ENCODE measurements at regions not wholly inside any gene's neighbourhood (a gene's known extent, or its start where the extent isn't known, plus 50 kb on each side); places are given as distances from the start of the nearest gene placed in this dataset.

DNA sequence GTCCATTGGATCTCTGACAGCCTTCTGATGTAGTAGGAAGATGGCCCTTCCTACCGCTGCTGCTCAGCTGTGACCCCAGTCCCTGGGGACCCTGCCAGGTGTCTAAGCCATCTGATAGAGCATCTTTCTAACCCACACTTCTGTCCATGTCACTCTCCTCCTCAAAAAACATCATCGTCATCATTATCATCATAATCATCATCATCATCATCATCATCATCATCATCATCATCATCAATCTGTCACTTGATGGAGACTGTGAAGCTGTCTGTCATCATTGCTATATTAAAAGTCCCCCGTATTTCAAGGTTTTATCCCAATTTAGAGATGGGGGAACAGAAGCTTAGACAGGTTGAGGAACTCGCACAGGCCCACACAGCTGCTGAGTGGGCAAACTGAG lies 75.1 kb upstream of the SLC6A11 start:
- DNase-seq (ENCODE audit: low read depth) = no peak

DNA sequence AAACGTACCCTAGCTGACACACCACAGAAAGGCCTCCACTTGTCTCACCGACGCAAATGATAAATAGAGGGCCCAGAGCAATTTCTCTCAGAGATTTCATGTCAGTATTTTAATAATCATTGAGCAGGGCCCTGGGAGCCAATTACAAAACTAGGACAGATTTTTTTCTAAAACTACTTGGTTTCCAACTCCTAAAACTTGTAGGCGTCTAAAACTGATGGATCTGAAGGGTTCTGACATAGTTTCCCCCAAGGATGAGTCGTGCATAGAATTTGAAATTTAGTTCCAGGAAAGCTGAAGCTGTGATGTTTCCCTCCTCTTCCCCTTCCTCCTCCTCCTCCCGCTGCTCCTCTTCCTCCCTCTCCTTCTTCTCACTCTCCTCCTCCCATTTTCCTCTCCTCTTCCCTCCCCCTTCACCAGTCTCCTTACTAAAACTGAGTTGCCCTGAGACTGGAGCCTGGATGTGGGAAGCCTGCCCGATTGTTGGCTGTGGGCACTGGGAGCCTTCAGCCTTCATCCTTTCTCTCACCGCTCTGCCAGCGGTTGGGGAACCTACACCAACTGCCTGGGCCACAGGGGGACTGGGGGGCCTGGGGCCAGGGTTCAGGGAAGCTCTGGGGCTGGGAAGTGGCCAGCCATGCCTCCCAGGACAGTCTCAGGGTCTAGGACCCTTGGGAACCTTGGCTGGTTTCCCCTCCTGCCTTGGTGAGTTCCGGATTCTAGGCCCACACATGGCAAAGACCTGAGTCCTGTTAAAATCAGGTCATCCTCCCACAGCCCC lies 73.9 kb upstream of the SLC6A11 start:
- DNase-seq (ENCODE audit: low read depth) = no peak

DNA sequence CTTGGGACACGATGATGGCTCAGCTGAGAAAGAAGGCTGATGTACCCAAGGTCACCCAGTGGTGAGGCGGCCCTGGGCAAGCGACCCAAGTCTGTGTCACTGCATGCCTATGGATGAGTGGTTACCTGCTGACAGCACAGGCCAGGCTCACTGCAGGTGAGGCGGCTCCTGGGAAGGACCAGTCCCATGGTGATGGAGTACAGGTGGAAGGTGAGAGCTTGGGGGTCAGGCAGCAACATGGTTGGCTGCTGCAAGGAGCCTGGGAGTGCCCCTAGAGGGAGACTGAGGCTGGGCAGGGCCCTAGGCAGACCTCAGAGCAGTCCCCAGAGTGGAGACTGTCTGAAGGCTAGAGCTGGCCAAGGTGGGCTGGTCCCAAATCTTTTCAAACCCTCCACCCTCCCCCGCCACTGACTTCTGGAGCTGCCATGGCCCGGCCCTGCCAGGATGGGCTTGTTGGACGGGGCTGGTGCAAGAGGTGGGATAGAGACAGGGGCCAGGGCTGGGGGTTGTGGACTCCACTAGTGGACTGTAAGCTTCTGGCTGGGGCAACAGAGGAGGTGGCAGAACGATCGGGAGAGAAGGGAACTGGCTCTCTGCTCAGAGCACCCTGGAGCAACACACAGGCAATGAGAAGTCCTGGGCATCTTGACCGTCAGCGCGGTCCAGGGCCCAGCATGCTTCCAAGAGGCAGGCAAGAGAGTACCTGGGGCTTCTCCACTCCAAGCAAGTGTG lies 72.5 kb upstream of the SLC6A11 start:
- DNase-seq (ENCODE audit: low read depth) = no peak

DNA sequence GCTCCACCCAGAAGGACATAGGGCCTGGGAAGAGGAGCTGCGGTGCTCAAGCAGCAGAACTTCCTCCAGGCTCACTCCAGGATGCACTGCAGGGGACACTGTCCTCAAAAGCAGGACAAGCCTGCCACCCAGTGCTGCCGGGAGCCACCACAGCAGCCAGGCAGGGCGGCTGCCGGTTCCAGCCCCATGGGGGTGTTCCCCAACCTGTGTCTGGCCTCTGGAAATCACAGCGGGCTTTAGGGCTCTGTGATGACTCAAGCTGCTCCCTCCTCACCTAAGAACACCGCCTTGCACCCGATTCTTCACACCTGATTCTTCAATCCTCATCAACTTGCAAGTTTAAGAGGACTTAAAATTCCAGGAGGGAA lies 71.9 kb upstream of the SLC6A11 start:
- DNase-seq (ENCODE audit: low read depth) = no peak

DNA sequence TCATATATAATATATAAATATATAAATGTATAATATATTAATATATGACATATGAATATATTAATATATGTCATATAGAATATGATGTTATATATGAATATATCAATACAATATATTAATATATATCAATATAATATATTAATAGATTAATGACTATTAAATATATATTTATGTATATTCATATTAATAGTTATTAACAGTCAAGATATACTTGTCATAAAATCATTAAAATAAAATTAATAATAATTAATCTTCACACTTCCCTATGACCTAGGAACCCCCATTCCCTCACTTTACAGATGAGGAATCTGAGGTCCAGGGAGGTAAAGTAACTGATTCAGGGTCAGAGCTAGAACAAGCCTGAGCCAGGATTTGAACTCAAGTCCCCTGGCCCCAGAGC lies 70.6 kb upstream of the SLC6A11 start:
- no peak for DNase-seq (ENCODE audit: low read depth)

DNA sequence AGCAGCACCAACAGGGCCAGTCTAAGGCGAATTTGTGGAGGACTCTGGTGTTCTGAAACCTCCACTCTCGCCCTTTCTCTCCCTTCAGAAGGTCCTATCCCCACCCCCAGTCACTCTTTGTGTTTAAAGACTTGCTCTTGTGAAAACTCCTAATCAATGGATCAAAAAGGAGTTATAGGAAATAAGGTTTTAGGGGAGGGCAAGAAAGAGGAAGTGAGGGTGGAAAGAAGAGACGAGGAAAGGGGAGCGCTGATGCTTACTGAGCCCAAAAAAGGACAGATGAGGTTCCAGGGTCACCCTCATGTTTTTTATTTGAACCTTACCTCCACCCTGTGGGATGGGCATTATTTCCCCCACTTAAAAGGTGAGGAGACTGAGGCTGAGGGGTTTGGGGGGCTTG lies 70.0 kb upstream of the SLC6A11 start:
- DNase-seq (ENCODE audit: low read depth) = no peak

DNA sequence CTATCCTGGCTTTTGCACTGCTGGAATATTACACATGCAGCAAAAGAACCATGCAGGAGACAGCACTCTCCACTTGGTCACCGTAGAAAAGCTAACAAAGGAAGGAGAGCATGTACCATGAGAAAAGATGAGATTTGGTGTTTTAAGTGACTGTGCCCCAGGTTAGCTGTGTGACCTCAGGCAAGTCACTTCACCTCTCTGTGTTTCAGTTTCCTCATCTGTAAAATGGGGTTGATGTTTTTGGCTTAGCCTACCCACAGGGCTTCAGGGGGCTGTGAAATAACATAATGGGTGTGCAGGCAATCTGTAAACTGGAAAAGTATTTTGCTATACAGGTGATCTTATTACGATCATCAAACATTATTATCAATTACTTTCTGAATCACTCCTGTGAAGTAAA lies 69.3 kb upstream of the SLC6A11 start:
- no peak for DNase-seq (ENCODE audit: low read depth)

DNA sequence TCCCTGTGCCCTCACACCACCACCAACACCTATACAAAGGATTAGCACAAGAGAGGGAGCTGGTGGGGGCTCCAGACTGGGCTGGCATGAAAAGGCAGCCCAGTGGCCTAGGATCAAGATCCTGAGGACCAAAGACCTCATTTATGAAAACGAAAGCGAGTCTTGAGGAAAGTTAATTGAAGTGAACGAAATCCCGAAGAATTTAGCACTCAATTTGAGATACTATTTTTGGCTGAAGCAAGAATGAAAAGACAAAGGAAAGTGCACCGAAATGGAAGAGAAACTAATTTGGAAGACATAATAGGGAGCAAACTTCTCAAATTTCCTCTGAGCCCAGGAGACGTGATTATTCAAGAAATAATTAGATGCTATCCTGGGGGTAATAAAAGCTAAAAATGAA lies 68.7 kb upstream of the SLC6A11 start:
- no peak for DNase-seq (ENCODE audit: low read depth)

DNA sequence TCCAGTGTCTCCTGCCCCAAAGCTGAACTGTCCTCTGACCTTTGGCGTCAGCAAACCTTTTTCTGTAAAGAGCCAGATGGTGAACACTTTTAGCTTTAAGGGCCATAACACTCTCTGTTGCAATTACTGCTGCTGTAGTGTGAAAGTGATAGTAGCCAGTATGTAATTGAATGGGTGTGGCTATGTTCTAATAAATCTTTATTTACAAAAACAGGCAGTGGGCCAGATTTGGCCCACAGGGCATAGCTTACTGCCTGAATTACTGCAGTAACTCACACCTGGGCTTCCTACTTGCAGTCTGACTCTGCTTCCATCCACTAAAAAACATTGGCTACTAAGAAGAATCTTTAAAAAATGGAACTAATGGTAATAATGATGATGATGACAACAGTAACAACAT lies 68.0 kb upstream of the SLC6A11 start:
- DNase-seq (ENCODE audit: low read depth) = no peak

DNA sequence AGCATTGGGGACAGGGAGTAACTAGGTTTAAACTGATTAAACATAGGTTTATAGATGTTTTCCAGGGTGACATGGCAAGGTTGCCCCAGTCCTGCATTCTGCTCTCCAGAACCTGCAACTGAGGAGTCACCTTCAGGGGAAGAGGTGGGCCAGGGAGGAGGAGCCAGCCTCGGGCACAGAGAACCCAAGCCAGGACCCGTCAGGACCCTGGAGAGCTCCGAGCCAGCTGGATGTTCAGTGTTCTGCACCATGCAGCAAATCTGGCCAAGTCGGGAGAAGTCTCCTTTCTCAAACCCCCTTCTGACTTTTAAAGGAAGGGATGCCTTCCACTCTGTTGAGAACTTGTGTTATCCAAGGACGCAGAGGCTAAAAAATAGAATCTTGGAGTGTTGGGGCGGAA lies 62.1 kb upstream of the SLC6A11 start:
- peak; percentile 13 for DNase-seq (ENCODE audit: low read depth)

DNA sequence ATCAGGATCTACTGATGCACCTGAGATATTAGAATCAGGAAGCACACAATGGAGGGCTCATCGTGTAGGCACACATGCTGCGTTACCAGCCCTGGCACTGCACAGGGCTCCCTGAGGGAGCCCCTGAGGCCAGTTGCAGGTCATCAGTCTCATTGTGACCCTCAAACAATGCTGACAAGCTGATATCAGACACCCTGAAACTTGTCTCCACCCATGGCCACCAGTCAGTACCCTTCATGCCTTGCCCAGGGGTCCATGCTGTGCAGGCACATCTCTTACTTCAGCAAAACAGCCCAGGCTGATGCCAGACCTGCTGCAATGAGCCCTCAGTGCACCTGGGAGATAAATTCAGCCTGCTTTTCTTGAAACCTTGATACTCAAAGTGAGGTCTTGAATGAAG lies 59.5 kb upstream of the SLC6A11 start:
- no peak for DNase-seq (ENCODE audit: low read depth)

DNA sequence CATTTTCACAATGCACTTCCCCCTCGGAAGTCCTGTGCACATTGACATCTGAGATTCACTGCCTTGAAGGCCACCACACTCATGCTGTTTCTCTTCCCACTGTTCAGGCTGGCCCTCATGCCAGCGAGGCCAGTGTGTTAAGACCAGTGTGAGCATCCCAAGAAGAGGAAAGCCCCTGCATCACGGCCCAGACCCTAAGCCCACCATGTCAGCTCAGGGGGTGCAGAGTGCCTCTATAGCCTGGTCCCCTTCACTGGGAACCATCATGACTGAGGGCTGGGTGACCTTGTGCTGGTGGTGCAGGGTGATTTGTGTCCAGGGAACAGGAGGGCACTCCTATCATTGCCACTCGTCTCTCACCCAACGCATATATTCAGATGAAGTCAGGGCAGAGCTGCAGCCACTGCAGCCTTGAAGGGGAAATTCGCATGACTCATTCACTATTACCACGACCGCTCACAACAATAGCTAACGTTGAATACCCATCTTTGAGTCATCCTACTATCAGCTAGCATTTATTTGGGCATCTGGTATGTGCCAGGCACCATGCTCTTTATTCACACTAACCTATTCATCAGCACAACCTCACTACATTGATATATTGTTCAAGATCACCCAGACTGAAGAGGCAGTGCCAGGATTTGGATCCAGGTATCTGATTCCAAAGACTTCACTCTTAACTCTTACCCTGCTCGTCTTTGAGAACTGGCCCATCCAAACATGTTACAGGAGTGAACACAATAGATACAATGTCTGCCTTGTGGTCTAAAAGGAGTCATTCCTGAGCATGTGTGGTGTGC lies 58.8 kb upstream of the SLC6A11 start:
- DNase-seq (ENCODE audit: low read depth) = no peak

DNA sequence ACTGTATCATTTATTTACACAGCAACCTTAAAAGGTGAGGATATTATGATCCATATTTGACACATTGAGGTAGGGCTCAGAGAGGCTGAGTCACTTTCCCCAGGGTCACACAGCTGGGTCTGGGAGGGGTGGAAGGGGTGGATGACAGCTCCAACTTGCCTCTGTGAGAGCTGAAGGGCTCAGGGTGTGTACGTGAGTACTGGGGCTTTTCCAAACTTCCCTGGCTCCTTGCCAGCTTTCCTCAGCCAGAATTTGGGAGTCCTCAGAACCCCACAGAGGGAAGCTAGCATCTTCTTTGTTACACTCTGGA lies 58.3 kb upstream of the SLC6A11 start:
- DNase-seq (ENCODE audit: low read depth) = no peak

DNA sequence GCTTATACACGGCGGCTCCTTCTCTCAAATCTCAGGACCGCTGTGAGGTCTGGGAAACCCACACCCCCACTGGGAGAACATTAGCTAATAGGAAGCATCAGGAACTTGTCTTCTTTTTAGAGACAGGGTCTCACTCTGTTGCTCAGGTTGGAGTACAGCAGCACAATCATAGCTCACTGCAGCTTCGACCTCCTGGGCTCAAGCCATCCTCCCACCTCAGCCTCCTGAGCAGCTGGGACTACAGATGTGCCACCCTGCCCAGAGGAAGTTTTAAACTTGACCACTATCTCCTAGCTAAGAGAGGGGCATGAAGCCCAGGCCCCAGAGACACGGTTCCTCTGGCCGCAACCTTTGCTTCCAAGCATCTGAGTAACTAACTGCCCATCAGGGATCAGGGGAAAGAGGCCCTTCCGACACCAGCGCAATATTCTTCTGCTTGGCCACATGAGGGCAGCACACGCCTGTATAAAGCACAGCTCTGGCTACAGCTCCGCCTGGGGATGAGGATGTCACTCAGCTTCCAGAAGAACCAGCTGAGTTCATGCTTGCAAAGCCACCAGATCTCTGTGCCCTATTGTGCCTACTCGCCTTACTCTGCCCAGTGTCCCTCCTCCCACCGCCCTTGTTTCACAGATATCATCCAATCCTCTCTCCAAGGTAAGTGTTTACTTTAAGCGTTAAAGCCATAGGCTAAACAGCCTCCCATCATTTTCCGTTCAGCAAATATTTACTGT lies 57.6 kb upstream of the SLC6A11 start:
- peak; percentile 44 for DNase-seq (ENCODE audit: low read depth)

DNA sequence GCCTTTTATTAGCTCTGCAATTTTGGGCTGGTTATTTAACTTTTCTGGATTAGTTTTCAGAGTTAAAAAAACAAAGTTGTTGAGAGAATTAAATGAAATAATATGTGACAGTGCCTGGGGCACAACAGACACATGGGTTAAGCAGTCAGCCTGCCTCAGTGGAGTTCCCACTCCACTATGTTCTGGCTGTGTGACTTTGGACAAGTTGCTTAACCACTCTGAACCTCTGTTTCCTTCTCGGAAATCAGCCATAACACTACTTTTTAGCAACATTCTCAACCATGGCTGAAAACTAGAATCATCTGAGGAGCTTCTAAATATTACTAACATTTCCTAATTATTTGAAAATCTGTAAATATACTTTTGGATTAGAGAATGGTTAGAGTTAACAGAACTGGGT lies 56.5 kb upstream of the SLC6A11 start:
- no peak for DNase-seq (ENCODE audit: low read depth)

DNA sequence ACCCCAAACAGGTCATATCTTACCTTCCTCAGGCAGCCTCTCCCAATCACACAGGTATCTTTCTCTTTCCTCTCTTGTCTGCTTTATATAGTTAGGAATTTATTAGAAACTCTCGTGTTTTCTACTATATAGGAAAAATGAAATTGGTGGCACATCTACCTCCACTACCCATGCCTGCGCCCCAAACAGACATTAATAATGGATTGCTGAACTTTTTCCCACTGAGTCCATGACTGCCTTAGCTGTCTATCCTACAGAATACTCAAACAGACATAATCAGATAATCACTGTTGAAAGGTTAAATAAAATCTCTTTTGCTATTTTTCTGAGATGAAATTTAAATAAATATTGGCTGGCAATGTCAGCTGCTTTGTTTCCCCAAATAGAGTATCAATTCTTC lies 55.8 kb upstream of the SLC6A11 start:
- no peak for DNase-seq (ENCODE audit: low read depth)

DNA sequence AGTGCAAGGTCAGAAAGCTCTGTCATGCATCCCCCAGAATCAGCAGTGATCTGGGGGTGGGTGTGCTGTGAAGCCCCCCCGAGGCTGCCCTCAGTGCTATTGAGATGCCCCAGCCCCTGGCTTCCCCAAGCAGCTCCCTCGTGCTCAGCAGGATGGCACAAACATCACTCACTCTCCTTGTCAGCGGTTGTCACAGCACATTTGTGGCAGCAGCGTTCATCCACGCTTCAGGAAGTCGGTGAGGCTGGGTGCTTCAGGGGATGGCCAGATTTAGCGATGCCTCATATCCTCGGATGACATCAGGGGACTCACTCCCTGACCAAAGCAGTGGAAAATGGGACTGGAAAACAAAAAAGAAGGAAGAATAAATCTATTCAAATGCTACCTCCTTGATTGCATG lies 54.4 kb upstream of the SLC6A11 start:
- DNase-seq (ENCODE audit: low read depth) = no peak

DNA sequence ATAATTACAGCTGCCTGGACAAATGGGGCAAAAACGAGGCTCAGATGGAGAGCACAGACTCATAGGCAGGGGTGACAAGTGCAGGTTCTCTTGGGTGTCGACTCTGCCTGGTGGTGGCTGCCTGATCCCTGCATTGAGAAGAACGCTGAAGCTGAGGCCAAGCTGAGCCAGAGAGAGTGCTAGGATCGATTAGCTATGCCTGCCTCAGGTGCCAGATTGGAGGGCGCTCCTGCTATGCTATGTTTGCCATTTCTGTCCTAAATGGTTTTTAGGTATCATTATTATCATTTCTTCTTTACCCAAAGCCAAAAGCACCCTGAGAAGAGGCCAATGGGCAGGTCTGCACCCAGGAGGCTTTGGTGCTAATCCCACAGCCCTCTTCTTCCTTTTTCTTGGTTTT lies 53.9 kb upstream of the SLC6A11 start:
- DNase-seq (ENCODE audit: low read depth) = no peak

DNA sequence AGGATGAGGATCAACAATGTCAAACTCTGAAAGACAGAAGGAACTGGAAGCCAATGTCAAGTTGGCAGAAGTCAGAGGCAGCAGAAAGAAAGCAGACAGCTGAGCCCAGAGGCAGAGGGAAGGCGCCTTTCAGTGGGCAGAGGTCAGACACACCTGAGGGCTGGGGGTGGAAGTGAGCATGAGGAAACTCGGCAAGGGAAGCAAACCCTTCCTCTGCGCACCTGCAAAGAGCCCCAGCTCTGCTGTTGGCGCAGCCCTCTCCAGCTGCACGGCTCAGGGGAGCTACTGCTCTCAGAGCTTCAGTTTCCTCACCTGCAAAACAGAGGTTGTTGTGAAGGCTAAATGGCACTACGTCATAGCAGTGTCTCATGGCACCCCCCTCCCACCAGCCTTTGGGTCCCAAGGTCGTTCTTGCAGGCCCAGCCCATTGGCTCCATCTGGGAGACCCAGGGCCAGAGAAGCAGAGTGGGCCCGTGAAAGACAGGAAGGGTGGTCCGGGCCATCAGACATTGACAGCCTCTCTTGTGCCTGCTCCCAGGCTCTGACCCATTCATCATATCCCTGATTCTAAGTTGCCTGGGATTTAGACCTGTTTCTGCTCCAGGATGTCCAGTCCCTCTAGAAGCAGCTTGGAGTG lies 53.3 kb upstream of the SLC6A11 start:
- DNase-seq (ENCODE audit: low read depth) = no peak

DNA sequence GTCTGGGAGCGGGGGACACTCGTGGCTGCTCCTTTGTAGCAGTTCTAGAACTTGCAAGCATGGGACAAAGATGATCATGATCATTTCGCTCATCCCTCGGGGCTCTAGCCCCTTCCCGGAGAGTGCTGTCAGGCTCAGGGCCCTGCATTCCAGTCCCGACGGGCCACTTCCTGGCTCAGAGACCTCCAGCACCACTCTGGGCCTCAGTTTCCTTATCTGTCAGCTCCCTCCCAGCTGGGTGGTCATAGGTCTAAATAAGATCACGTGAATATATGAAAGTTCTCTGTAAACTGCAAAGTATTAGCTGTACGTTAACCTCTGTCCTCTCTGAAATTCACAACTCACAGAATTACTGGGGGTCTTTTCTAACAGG lies 52.8 kb upstream of the SLC6A11 start:
- DNase-seq (ENCODE audit: low read depth) = no peak

DNA sequence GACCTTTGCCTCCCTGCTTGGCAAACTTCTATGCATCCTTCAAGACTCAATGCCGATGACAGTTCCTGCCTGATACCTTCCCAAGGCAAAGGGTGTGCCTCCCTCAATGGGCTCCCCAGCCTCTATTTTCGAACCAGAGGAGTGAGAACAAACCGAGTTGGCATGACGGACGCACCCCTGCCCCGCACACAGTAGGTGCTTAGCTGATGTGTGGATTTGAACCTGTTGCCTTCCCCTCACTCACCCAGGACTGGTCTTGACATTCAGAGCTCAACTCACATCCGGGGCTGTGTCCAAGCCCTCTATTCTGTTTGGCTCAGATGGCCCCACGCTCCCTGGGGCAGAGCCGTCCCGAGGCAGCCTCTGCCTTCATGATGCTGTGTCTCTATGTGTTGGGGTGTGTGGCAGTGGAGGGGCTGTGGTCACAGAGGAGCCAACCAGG lies 52.2 kb upstream of the SLC6A11 start:
- DNase-seq (ENCODE audit: low read depth) = no peak
